ENCODE measurements at regions not wholly inside any gene's neighbourhood (a gene's known extent, or its start where the extent isn't known, plus 50 kb on each side); places are given as distances from the start of the nearest gene placed in this dataset.

- ChIA-PET CTCF (no interaction called here), POLR2A (no interaction called here)
- peaks cover 9% of the 10 kb centered on the region for H3K27me3 Mint-ChIP-seq
- no peak for TF ChIP-seq EZH2 (IDR thresholded peaks at IDR 0.05; ENCODE audit: borderline replicate concordance, insufficient read depth, low read depth, low read length, poor library complexity, severe bottlenecking)
- TF ChIP-seq, protein P1, sequence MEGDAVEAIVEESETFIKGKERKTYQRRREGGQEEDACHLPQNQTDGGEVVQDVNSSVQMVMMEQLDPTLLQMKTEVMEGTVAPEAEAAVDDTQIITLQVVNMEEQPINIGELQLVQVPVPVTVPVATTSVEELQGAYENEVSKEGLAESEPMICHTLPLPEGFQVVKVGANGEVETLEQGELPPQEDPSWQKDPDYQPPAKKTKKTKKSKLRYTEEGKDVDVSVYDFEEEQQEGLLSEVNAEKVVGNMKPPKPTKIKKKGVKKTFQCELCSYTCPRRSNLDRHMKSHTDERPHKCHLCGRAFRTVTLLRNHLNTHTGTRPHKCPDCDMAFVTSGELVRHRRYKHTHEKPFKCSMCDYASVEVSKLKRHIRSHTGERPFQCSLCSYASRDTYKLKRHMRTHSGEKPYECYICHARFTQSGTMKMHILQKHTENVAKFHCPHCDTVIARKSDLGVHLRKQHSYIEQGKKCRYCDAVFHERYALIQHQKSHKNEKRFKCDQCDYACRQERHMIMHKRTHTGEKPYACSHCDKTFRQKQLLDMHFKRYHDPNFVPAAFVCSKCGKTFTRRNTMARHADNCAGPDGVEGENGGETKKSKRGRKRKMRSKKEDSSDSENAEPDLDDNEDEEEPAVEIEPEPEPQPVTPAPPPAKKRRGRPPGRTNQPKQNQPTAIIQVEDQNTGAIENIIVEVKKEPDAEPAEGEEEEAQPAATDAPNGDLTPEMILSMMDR (IDR thresholded peaks at IDR 0.05): no peak
- no peak overlapping the region for H3K27ac ChIP-seq (ENCODE audit: low read length in 2 of 2)
- H3K4me3 Mint-ChIP-seq: no peak overlapping the region
- 100% methylated on average over 1 of the region's 5 CpGs for WGBS (ENCODE audit: insufficient coverage)
- H3K27me3 ChIP-seq (replicated peaks in 1 of 4; ENCODE audit: control extremely low read depth in 1 of 4, control insufficient read depth in 3 of 4, insufficient read depth in 4 of 4, low read length in 3 of 4): no peaks in the 10 kb centered on the region
- no peaks in the 10 kb centered on the region for H4K20me1 ChIP-seq (ENCODE audit: control insufficient read depth, insufficient read depth, low read length, poor library complexity, severe bottlenecking)
- no peaks in the 10 kb centered on the region for H3K9me3 ChIP-seq (ENCODE audit: control extremely low read depth in 1 of 3, control insufficient read depth in 2 of 3, insufficient read depth in 1 of 3, low read length in 2 of 3)
- H3K9me3 Mint-ChIP-seq (ENCODE audit: insufficient read depth): no peaks in the 10 kb centered on the region
- no peak overlapping the region for H3K27ac Mint-ChIP-seq
- intact Hi-C loops (cut with micrococcal nuclease): no loop called here
- no peaks in the 10 kb centered on the region for H3K36me3 ChIP-seq (replicated peaks in 1 of 2; ENCODE audit: control extremely low read depth in 1 of 2, control insufficient read depth in 1 of 2, extremely low read depth in 1 of 2, insufficient read depth in 2 of 2, low read length in 1 of 2)
- no peaks in the 10 kb centered on the region for H3K4me1 Mint-ChIP-seq
- no peak overlapping the region for H3K4me2 ChIP-seq (replicated peaks; ENCODE audit: low read depth, low read length, poor library complexity, severe bottlenecking)
- H2AFZ ChIP-seq (ENCODE audit: insufficient read depth, low read depth, low read length, poor library complexity, severe bottlenecking): no peak overlapping the region
- no peak overlapping the region for H3K9ac ChIP-seq (ENCODE audit: low read length)
- H3K4me1 ChIP-seq (ENCODE audit: control insufficient read depth in 2 of 2, insufficient read depth in 2 of 2, low read length in 2 of 2): no peaks in the 10 kb centered on the region
- H3K4me3 ChIP-seq (ENCODE audit: control extremely low read depth in 1 of 5, extremely low read depth in 1 of 5, insufficient read depth in 1 of 5, low read depth in 2 of 5, low read length in 4 of 5): no peak overlapping the region
- no peaks in the 10 kb centered on the region for H3K79me2 ChIP-seq (ENCODE audit: control insufficient read depth, insufficient read depth, low read length)
- ATAC-seq (ENCODE audit: low read depth): no peak
- DNase-seq: no peak
These were observed 210.6 kb upstream of the EGLN3 start for GRCh38 chr14:34161351-34162082.

GRCh38 chr14:34160619-34161018, 209.7 kb upstream of the EGLN3 start:
- Histone ChIP-seq H3K4me3 (ENCODE audit: control extremely low read depth in 1 of 5, extremely low read depth in 1 of 5, insufficient read depth in 1 of 5, low read depth in 2 of 5, low read length in 4 of 5) (no peak overlapping the region), H2AFZ (ENCODE audit: insufficient read depth, low read depth, low read length, poor library complexity, severe bottlenecking) (no peak overlapping the region), H4K20me1 (ENCODE audit: control insufficient read depth, insufficient read depth, low read length, poor library complexity, severe bottlenecking) (no peaks in the 10 kb centered on the region), H3K27me3 (replicated peaks in 1 of 4; ENCODE audit: control extremely low read depth in 1 of 4, control insufficient read depth in 3 of 4, insufficient read depth in 4 of 4, low read length in 3 of 4) (no peaks in the 10 kb centered on the region), H3K79me2 (ENCODE audit: control insufficient read depth, insufficient read depth, low read length) (no peaks in the 10 kb centered on the region), H3K4me1 (ENCODE audit: control insufficient read depth in 2 of 2, insufficient read depth in 2 of 2, low read length in 2 of 2) (no peaks in the 10 kb centered on the region), H3K27ac (ENCODE audit: low read length in 2 of 2) (no peak overlapping the region), H3K36me3 (replicated peaks in 1 of 2; ENCODE audit: control extremely low read depth in 1 of 2, control insufficient read depth in 1 of 2, extremely low read depth in 1 of 2, insufficient read depth in 2 of 2, low read length in 1 of 2) (no peaks in the 10 kb centered on the region), H3K9ac (ENCODE audit: low read length) (no peak overlapping the region), H3K9me3 (ENCODE audit: control extremely low read depth in 1 of 3, control insufficient read depth in 2 of 3, insufficient read depth in 1 of 3, low read length in 2 of 3) (no peaks in the 10 kb centered on the region), H3K4me2 (replicated peaks; ENCODE audit: low read depth, low read length, poor library complexity, severe bottlenecking) (no peak overlapping the region)
- DNase-seq (no peak), ATAC-seq (ENCODE audit: low read depth) (no peak)
- intact Hi-C loops (cut with micrococcal nuclease): no loop called here
- no CpG with 5 or more reads among the region's 2 CpGs for WGBS (ENCODE audit: insufficient coverage)
- POLR2A ChIA-PET: no interaction called here
- Mint-ChIP-seq H3K9me3 (ENCODE audit: insufficient read depth) (no peaks in the 10 kb centered on the region), H3K27ac (no peak overlapping the region), H3K4me3 (no peak overlapping the region), H3K27me3 (peaks cover 6% of the 10 kb centered on the region), H3K4me1 (no peaks in the 10 kb centered on the region)
- CTCF ChIA-PET: no interaction called here
- TF ChIP-seq EZH2 (IDR thresholded peaks at IDR 0.05; ENCODE audit: borderline replicate concordance, insufficient read depth, low read depth, low read length, poor library complexity, severe bottlenecking): no peak
- TF ChIP-seq, protein P1 (IDR thresholded peaks at IDR 0.05): no peak
